Mesendoderm (in vitro differentiated cells): ENCODE measurements at regions not wholly inside any gene's neighbourhood (a gene's known extent, or its start where the extent isn't known, plus 50 kb on each side); places are given as distances from the start of the nearest gene placed in this dataset.

ENCODE experiments used
- DNase-seq: peaks from one replicate; pipeline ENCODE4 v3.0.0; 2013
- H2AK5ac ChIP-seq: 2 replicates; pipeline ENCODE4 v1.6.1; 2013; ENCODE audit warnings: low read length, inconsistent platforms
- H2BK120ac ChIP-seq: 2 replicates; pipeline ENCODE4 v1.6.1; 2013; ENCODE audit warnings: low read depth, mild to moderate bottlenecking, low read length, moderate library complexity, mixed read lengths
- H2BK15ac ChIP-seq: replicated peaks from 2 replicates; pipeline ENCODE4 v1.6.1; 2013; ENCODE audit warnings: low read depth, mild to moderate bottlenecking, moderate library complexity
- H2BK5ac ChIP-seq: 2 replicates; pipeline ENCODE4 v1.6.1; 2013; ENCODE audit warnings: low read length, inconsistent platforms
- H3K18ac ChIP-seq: 2 replicates; pipeline ENCODE4 v1.6.1; 2013; ENCODE audit warnings: mild to moderate bottlenecking, low read length, mixed read lengths
- H3K23ac ChIP-seq: one replicate; pipeline ENCODE4 v1.6.1; 2013; ENCODE audit warnings: low read length
- H3K27ac ChIP-seq: 2 replicates; pipeline ENCODE4 v1.5.1; 2013; ENCODE audit warnings: low read depth, mild to moderate bottlenecking, inconsistent platforms, low read length, moderate library complexity
- H3K27me3 ChIP-seq: 2 replicates; pipeline ENCODE4 v1.6.1; 2013; ENCODE audit warnings: low read length, control low read depth, mild to moderate bottlenecking, inconsistent platforms; ENCODE audit not compliant: insufficient read depth, poor library complexity
- H3K36me3 ChIP-seq: 2 replicates; pipeline ENCODE4 v1.6.1; 2013; ENCODE audit warnings: low read length, inconsistent platforms; ENCODE audit not compliant: control insufficient read depth, insufficient read depth
- H3K4ac ChIP-seq: one replicate; pipeline ENCODE4 v1.6.1; 2013; ENCODE audit warnings: low read depth, mild to moderate bottlenecking, low read length, moderate library complexity
- H3K4me1 ChIP-seq: 2 replicates; pipeline ENCODE4 v1.6.1; 2013; ENCODE audit warnings: low read depth, low read length, inconsistent platforms; ENCODE audit not compliant: control insufficient read depth
- H3K4me2 ChIP-seq: 2 replicates; pipeline ENCODE4 v1.6.1; 2013; ENCODE audit warnings: low read length
- H3K4me3 ChIP-seq: 2 replicates; pipeline ENCODE4 v1.5.1; 2013; ENCODE audit warnings: mild to moderate bottlenecking, low read length
- H3K56ac ChIP-seq: one replicate; pipeline ENCODE4 v1.6.1; 2013; ENCODE audit warnings: low read length
- H3K79me1 ChIP-seq: 2 replicates; pipeline ENCODE4 v1.6.1; 2013; ENCODE audit warnings: low read length, inconsistent platforms
- H3K79me2 ChIP-seq: 2 replicates; pipeline ENCODE4 v1.6.1; 2013; ENCODE audit warnings: mild to moderate bottlenecking, low read length; ENCODE audit not compliant: control insufficient read depth, insufficient read depth
- H3K9ac ChIP-seq: 2 replicates; pipeline ENCODE4 v1.6.1; 2013; ENCODE audit warnings: low read length, inconsistent platforms
- H4K5ac ChIP-seq: one replicate; pipeline ENCODE4 v1.6.1; 2013; ENCODE audit warnings: low read length
- H4K8ac ChIP-seq: one replicate; pipeline ENCODE4 v1.6.1; 2013; ENCODE audit warnings: low read depth, mild to moderate bottlenecking, control low read depth, low read length, moderate library complexity
- WGBS: extraction: QIAGEN DNeasy Blood & Tissue Kit; methylation state at CpG from one replicate; pipeline ENCODE4 v1.1.7; 2013; ENCODE audit warnings: low lambda C conversion rate, missing lambda C conversion rate; ENCODE audit not compliant: insufficient coverage; ENCODE audit errors: extremely low coverage; 5-methylcytosine and 5-hydroxymethylcytosine counted together

GRCh38 chr17:55572139-55572538, 60.9 kb upstream of the SMIM36 start:
- Histone ChIP-seq H3K36me3 (no peaks in the 10 kb centered on the region), H3K56ac (no peak overlapping the region), H3K27ac (no peak overlapping the region), H3K79me2 (no peaks in the 10 kb centered on the region), H3K4ac (no peak overlapping the region), H3K4me1 (no peaks in the 10 kb centered on the region), H2BK15ac (no peak overlapping the region), H3K23ac (no peak overlapping the region), H3K18ac (no peak overlapping the region), H4K5ac (no peak overlapping the region), H2BK5ac (no peak overlapping the region), H3K4me3 (no peak overlapping the region), H2BK120ac (no peak overlapping the region), H3K79me1 (no peaks in the 10 kb centered on the region), H4K8ac (no peak overlapping the region), H3K27me3 (no peaks in the 10 kb centered on the region), H3K4me2 (no peak overlapping the region), H3K9ac (no peak overlapping the region), H2AK5ac (no peak overlapping the region)
- WGBS, result 100% methylated on average over 2 of the region's 4 CpGs
- no peak for DNase-seq

GRCh38 chr17:55571095-55571494, 59.8 kb upstream of the SMIM36 start:
- H3K23ac ChIP-seq, result no peak overlapping the region
- no peak overlapping the region for H2BK15ac ChIP-seq
- no peak overlapping the region for H3K56ac ChIP-seq
- DNase-seq, result no peak
- no peaks in the 10 kb centered on the region for H3K27me3 ChIP-seq
- no peak overlapping the region for H3K4me3 ChIP-seq
- H3K4me2 ChIP-seq, result no peak overlapping the region
- H4K5ac ChIP-seq, result no peak overlapping the region
- no peak overlapping the region for H2AK5ac ChIP-seq
- no peak overlapping the region for H3K27ac ChIP-seq
- no peaks in the 10 kb centered on the region for H3K4me1 ChIP-seq
- no peak overlapping the region for H3K18ac ChIP-seq
- WGBS, result no CpG with 5 or more reads among the region's 2 CpGs
- H3K79me1 ChIP-seq, result no peaks in the 10 kb centered on the region
- H2BK120ac ChIP-seq, result no peak overlapping the region
- no peak overlapping the region for H2BK5ac ChIP-seq
- H3K4ac ChIP-seq, result no peak overlapping the region
- H3K79me2 ChIP-seq, result no peaks in the 10 kb centered on the region
- H3K9ac ChIP-seq, result no peak overlapping the region
- H3K36me3 ChIP-seq, result no peaks in the 10 kb centered on the region
- H4K8ac ChIP-seq, result no peak overlapping the region

- Histone ChIP-seq H4K8ac (no peak overlapping the region), H3K9ac (no peak overlapping the region), H3K36me3 (no peaks in the 10 kb centered on the region), H3K79me2 (no peaks in the 10 kb centered on the region), H2AK5ac (no peak overlapping the region), H3K23ac (no peak overlapping the region), H3K18ac (no peak overlapping the region), H4K5ac (no peak overlapping the region), H3K4me2 (no peak overlapping the region), H3K4ac (no peak overlapping the region), H3K4me3 (no peak overlapping the region), H2BK120ac (no peak overlapping the region), H3K27ac (no peak overlapping the region), H3K27me3 (no peaks in the 10 kb centered on the region), H3K79me1 (no peaks in the 10 kb centered on the region), H3K4me1 (no peaks in the 10 kb centered on the region), H3K56ac (no peak overlapping the region), H2BK5ac (no peak overlapping the region), H2BK15ac (no peak overlapping the region)
- WGBS, result no CpG with 5 or more reads among the region's 6 CpGs
- DNase-seq, result no peak
These were observed 59.1 kb upstream of the SMIM36 start for GRCh38 chr17:55570391-55570790.

GRCh38 chr17:55567240-55568214, 56.3 kb upstream of the SMIM36 start:
- H3K27me3 ChIP-seq, result no peaks in the 10 kb centered on the region
- H3K23ac ChIP-seq, result no peak overlapping the region
- H2BK120ac ChIP-seq, result no peak overlapping the region
- no peaks in the 10 kb centered on the region for H3K79me2 ChIP-seq
- H3K4me2 ChIP-seq, result no peak overlapping the region
- H3K79me1 ChIP-seq, result no peaks in the 10 kb centered on the region
- no peak overlapping the region for H2AK5ac ChIP-seq
- H2BK5ac ChIP-seq, result no peak overlapping the region
- H4K8ac ChIP-seq, result no peak overlapping the region
- no peaks in the 10 kb centered on the region for H3K4me1 ChIP-seq
- no CpG with 5 or more reads among the region's 6 CpGs for WGBS
- H3K4me3 ChIP-seq, result no peak overlapping the region
- no peak overlapping the region for H3K18ac ChIP-seq
- H2BK15ac ChIP-seq, result no peak overlapping the region
- H3K9ac ChIP-seq, result no peak overlapping the region
- no peak overlapping the region for H4K5ac ChIP-seq
- H3K4ac ChIP-seq, result no peak overlapping the region
- no peak for DNase-seq
- H3K56ac ChIP-seq, result no peak overlapping the region
- no peak overlapping the region for H3K27ac ChIP-seq
- no peaks in the 10 kb centered on the region for H3K36me3 ChIP-seq

GRCh38 chr17:55564081-55564480, 52.8 kb upstream of the SMIM36 start:
- no CpG with 5 or more reads among the region's 2 CpGs for WGBS

More at GRCh38 chr17:55564081-55564480, 52.8 kb upstream of the SMIM36 start:
- H3K27me3 ChIP-seq, result no peaks in the 10 kb centered on the region
- no peak overlapping the region for H3K18ac ChIP-seq
- H3K27ac ChIP-seq, result no peak overlapping the region
- H3K79me2 ChIP-seq, result no peaks in the 10 kb centered on the region
- no peaks in the 10 kb centered on the region for H3K79me1 ChIP-seq
- no peak overlapping the region for H3K4me3 ChIP-seq
- no peak overlapping the region for H4K5ac ChIP-seq
- no peak overlapping the region for H2BK15ac ChIP-seq
- H3K56ac ChIP-seq, result no peak overlapping the region
- no peak overlapping the region for H3K4me2 ChIP-seq
- H2BK120ac ChIP-seq, result no peak overlapping the region
- no peak overlapping the region for H3K4ac ChIP-seq
- no peak overlapping the region for H3K9ac ChIP-seq
- no peaks in the 10 kb centered on the region for H3K4me1 ChIP-seq
- H3K23ac ChIP-seq, result no peak overlapping the region
- no peaks in the 10 kb centered on the region for H3K36me3 ChIP-seq
- no peak overlapping the region for H2BK5ac ChIP-seq
- no peak for DNase-seq
- H2AK5ac ChIP-seq, result no peak overlapping the region
- no peak overlapping the region for H4K8ac ChIP-seq
